ENCODE measurements at regions not wholly inside any gene's neighbourhood (a gene's known extent, or its start where the extent isn't known, plus 50 kb on each side); places are given as distances from the start of the nearest gene placed in this dataset.
"Not testable (repeated sequence)": the region's sequence is repeated elsewhere in the genome, so short reads cannot be mapped to it uniquely, and the experiment has no call there.

DNA sequence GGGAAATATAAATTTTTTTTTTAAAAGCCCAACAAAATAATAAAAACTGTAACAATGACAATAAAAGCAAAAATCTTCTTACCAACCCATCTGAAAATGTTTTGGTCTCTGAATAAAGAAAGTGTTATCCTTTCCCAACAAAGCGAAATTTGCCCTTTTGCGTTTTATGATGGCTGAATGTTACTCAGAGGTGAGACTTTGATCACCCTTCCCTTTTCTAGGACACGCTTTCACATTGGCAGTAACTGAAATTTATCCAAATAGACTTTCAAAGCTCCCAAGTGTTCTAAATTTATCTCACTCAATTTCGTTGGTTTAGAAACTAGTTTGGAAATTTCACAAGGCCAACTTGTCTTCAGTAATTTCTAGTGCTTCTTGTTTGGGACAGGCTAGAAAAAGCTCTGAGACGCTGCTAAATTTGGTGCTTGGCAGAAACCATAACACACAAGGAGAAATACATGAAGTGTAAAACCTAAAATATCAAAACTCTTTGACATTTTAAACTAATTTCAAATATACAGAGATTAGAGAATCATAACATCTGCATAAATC is 354.5 kb upstream of the CITED2 start:
- Mint-ChIP-seq H3K27ac (no peak overlapping the region), H3K36me3 (ENCODE audit: low read depth) (no peaks in the 10 kb centered on the region), H3K4me1 (no peaks in the 10 kb centered on the region), H3K27me3 (peaks cover 6% of the 10 kb centered on the region), H3K4me3 (no peak overlapping the region), H3K9me3 (no peaks in the 10 kb centered on the region)
- intact Hi-C loops (cut with micrococcal nuclease) = no loop called here
- TF ChIP-seq, protein P1, sequence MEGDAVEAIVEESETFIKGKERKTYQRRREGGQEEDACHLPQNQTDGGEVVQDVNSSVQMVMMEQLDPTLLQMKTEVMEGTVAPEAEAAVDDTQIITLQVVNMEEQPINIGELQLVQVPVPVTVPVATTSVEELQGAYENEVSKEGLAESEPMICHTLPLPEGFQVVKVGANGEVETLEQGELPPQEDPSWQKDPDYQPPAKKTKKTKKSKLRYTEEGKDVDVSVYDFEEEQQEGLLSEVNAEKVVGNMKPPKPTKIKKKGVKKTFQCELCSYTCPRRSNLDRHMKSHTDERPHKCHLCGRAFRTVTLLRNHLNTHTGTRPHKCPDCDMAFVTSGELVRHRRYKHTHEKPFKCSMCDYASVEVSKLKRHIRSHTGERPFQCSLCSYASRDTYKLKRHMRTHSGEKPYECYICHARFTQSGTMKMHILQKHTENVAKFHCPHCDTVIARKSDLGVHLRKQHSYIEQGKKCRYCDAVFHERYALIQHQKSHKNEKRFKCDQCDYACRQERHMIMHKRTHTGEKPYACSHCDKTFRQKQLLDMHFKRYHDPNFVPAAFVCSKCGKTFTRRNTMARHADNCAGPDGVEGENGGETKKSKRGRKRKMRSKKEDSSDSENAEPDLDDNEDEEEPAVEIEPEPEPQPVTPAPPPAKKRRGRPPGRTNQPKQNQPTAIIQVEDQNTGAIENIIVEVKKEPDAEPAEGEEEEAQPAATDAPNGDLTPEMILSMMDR (IDR thresholded peaks at IDR 0.05) = no peak
- ATAC-seq (ENCODE audit: low read depth) (no peak), DNase-seq (no peak)
- ChIA-PET CTCF (no interaction called here), POLR2A (no interaction called here)

DNA sequence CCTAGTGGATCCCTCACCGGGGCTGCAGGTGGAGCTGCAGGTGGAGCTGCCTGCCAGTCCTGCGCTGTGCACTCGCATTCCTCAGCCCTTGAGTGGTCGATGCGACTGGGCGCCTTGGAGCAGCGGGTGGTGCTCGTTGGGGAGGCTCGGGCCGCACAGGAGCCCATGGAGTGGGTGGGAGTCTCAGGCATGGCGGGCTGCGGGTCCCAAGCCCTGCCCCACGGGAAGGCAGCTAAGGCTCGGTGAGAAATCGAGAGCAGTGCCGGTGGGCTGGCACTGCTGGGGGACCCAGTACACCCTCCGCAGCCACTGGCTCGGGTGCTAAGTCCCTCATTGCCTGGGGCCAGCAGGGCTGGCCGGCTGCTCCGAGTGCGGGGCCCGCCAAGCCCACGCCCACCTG is 351.8 kb upstream of the CITED2 start:
- H3K9me3 Mint-ChIP-seq; H3K4me1 Mint-ChIP-seq; ATAC-seq (ENCODE audit: low read depth); CTCF ChIA-PET; POLR2A ChIA-PET; H3K27ac Mint-ChIP-seq; H3K4me3 Mint-ChIP-seq; DNase-seq; intact Hi-C loops (cut with micrococcal nuclease); H3K27me3 Mint-ChIP-seq; H3K36me3 Mint-ChIP-seq (ENCODE audit: low read depth): not testable (repeated sequence)

DNA sequence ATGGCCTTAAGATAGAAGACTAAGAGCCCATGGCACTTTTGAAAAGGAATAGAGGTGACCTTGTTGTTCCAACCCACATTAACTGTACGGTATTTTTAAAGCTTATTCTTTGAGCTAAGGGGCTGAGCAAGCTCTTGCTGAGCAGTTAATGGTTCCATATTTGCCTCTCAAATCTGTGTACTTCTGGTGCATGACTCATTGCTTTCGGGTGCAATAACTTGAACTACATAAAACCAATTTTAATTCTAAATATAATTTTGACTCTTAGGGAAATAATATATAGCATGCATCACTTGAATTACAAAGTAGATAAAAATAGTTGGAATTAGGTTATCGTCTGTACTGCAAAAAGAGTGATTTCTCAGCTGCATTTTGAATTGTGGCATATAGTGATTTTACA is 348.1 kb upstream of the CITED2 start:
- DNase-seq (no peak), ATAC-seq (ENCODE audit: low read depth) (no peak)
- no peaks in the 10 kb centered on the region for H3K36me3 Mint-ChIP-seq (ENCODE audit: low read depth)
- H3K4me1 Mint-ChIP-seq = no peaks in the 10 kb centered on the region
- ChIA-PET CTCF (interaction anchor here (1.4 kb wide), 1 partner anchor 10 kb away, joined by 3 read pairs; no protein-coding TSS in a partner anchor), POLR2A (no interaction called here)
- intact Hi-C loops (cut with micrococcal nuclease) = no loop called here
- no peak overlapping the region for H3K27ac Mint-ChIP-seq
- TF ChIP-seq, protein P1 (IDR thresholded peaks at IDR 0.05) = no peak
- no peak overlapping the region for H3K4me3 Mint-ChIP-seq
- H3K27me3 Mint-ChIP-seq = peaks cover 2% of the 10 kb centered on the region
- no peaks in the 10 kb centered on the region for H3K9me3 Mint-ChIP-seq

DNA sequence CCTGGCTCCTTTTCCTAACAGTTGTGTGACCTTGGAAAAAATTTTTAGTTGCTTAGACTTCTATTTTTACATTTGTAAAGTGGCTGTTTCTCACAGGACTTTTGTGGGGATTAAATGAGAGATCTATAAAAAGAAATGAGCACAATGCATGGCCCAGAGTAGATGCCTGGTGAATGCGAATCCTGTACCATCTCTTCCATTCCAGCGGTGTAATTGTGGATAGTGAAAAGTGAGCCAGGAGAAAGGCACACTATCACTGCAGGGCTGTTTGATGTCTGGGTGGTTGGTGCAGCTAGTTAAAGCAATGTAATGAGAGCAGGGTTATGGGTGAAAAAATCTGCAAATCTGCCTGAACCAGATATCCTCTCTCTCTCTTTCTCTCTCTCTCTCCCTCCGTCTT is 347.5 kb upstream of the CITED2 start:
- ChIA-PET POLR2A (no interaction called here), CTCF (no interaction called here)
- no peak for DNase-seq
- Mint-ChIP-seq H3K4me3 (no peak overlapping the region), H3K4me1 (no peaks in the 10 kb centered on the region), H3K9me3 (no peaks in the 10 kb centered on the region), H3K27me3 (peaks cover 2% of the 10 kb centered on the region), H3K27ac (no peak overlapping the region), H3K36me3 (ENCODE audit: low read depth) (no peaks in the 10 kb centered on the region)
- TF ChIP-seq, protein P1 (IDR thresholded peaks at IDR 0.05) = no peak
- no peak for ATAC-seq (ENCODE audit: low read depth)
- intact Hi-C loops (cut with micrococcal nuclease) = no loop called here

DNA sequence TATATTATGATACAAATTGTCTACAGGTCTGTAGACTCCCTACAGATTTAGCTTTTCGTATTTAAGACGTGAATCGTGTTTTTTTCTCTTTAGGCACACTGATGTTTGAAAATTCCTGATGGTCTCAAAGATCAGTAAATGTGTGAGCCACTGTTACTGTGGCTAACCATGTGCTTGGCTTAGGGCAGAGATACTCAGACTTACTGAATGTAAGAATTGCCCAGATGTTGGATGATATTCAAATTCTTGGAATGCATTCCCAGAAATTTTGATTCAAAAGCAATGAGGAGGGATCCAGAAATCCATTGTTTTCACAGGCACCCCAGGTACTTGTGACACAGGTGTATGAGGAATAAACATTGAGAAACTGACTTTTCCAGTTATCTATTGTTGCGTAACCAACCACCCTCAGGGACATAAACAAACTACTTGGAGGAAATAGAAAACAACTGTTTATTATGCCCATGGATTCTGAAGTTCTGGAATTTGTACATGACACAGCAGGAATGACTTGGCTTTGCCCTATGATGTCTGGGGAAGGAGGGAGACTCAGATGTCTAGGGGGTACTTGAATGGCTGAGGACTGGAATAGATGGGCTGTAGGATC is 339.6 kb upstream of the CITED2 start:
- ATAC-seq (ENCODE audit: low read depth) = no peak
- CTCF ChIA-PET = no interaction called here
- no peak overlapping the region for H3K27ac Mint-ChIP-seq

More for the DNA sequence above, 339.6 kb upstream of the CITED2 start:
- intact Hi-C loops (cut with micrococcal nuclease) = no loop called here
- Mint-ChIP-seq H3K9me3 (no peaks in the 10 kb centered on the region), H3K4me3 (no peak overlapping the region), H3K4me1 (no peaks in the 10 kb centered on the region), H3K36me3 (ENCODE audit: low read depth) (no peaks in the 10 kb centered on the region), H3K27me3 (peaks cover 5% of the 10 kb centered on the region)
- TF ChIP-seq, protein P1 (IDR thresholded peaks at IDR 0.05) = no peak
- no peak for DNase-seq
- POLR2A ChIA-PET = no interaction called here
